DND-41 (cell line): ENCODE measurements at regions not wholly inside any gene's neighbourhood (a gene's known extent, or its start where the extent isn't known, plus 50 kb on each side); places are given as distances from the start of the nearest gene placed in this dataset.

Experiments
- ATAC-seq: fragments of 200-7000 bp; cut with Tn5 transposase; 3 replicates; pipeline ENCODE4 v1.9.1; 2021; ENCODE audit warnings: low read depth; ENCODE audit not compliant: insufficient read depth
- DNase-seq: peaks from one replicate; pipeline ENCODE4 v3.0.0-alpha.2; 2020
- H2AFZ ChIP-seq: 2 replicates; pipeline ENCODE4 v1.6.0; 2012; ENCODE audit warnings: low read depth, low read length
- H3K27ac ChIP-seq: 2 replicates; pipeline ENCODE4 v1.5.1; 2012; ENCODE audit warnings: low read length, inconsistent platforms
- H3K27me3 ChIP-seq: fragments of 200-600 bp; sonication (generic); 2 replicates; pipeline ENCODE4 v1.6.0; 2012; ENCODE audit warnings: low read length, mild to moderate bottlenecking, inconsistent platforms; ENCODE audit not compliant: insufficient read depth, poor library complexity
- H3K36me3 ChIP-seq: 2 replicates; pipeline ENCODE4 v1.5.1; 2012; ENCODE audit warnings: low read length, inconsistent platforms; ENCODE audit not compliant: insufficient read depth
- H3K4me1 ChIP-seq: 2 replicates; pipeline ENCODE4 v1.5.1; 2012; ENCODE audit warnings: mild to moderate bottlenecking, low read length; ENCODE audit not compliant: insufficient read depth
- H3K4me2 ChIP-seq: 2 replicates; pipeline ENCODE4 v1.6.0; 2012; ENCODE audit warnings: mild to moderate bottlenecking, moderate library complexity, low read length, inconsistent platforms; ENCODE audit not compliant: insufficient read depth
- H3K4me3 ChIP-seq, 2 experiments: fragments of 200-600 bp in 1 of 2; shearing (Covaris generic) in 1 of 2; 2 replicates each; pipeline ENCODE4 v1.5.1; 2012 to 2016; ENCODE audit warnings: inconsistent platforms in 2 of 2, low read length in 2 of 2, mild to moderate bottlenecking in 2 of 2, low read depth in 1 of 2, moderate library complexity in 1 of 2
- H3K79me2 ChIP-seq: 2 replicates; pipeline ENCODE4 v1.6.0; 2012; ENCODE audit warnings: low read length, inconsistent platforms; ENCODE audit not compliant: insufficient read depth
- H3K9ac ChIP-seq: 2 replicates; pipeline ENCODE4 v1.6.0; 2012; ENCODE audit warnings: low read depth, mild to moderate bottlenecking, inconsistent platforms, low read length, moderate library complexity
- H3K9me3 ChIP-seq: 2 replicates; pipeline ENCODE4 v1.5.1; 2012; ENCODE audit warnings: low read length, moderate library complexity, mild to moderate bottlenecking, inconsistent platforms; ENCODE audit not compliant: insufficient read depth, severe bottlenecking
- H4K20me1 ChIP-seq: 2 replicates; pipeline ENCODE4 v1.6.0; 2012; ENCODE audit warnings: low read length; ENCODE audit not compliant: insufficient read depth
- CTCF ChIP-seq: IDR thresholded peaks from 2 replicates; pipeline ENCODE4 v1.5.1; 2012; ENCODE audit warnings: borderline replicate concordance, low read length, moderate library complexity, mild to moderate bottlenecking; ENCODE audit not compliant: poor library complexity, severe bottlenecking; ENCODE audit errors: extremely low read depth
- EZH2 ChIP-seq: IDR thresholded peaks from 3 replicates; pipeline ENCODE4 v1.6.1; 2012; ENCODE audit warnings: borderline replicate concordance, low read depth, mild to moderate bottlenecking, moderate library complexity, low read length, inconsistent platforms; ENCODE audit not compliant: severe bottlenecking

GRCh38 chr4:116024954-116025708 lies 911.7 kb upstream of the NDST4 start:
- DNase-seq, result no peak
- ATAC-seq, result no peak
- Histone ChIP-seq H2AFZ (no peak overlapping the region), H3K36me3 (no peaks in the 10 kb centered on the region), H3K9ac (no peak overlapping the region), H3K27me3 (no peaks in the 10 kb centered on the region), H3K4me2 (no peak overlapping the region), H3K9me3 (peaks cover 3% of the 10 kb centered on the region), H3K4me1 (no peaks in the 10 kb centered on the region), H3K27ac (no peak overlapping the region), H3K79me2 (no peaks in the 10 kb centered on the region), H3K4me3 (no peak overlapping the region), H4K20me1 (no peaks in the 10 kb centered on the region)
- TF ChIP-seq CTCF (no peak), EZH2 (no peak)

- TF ChIP-seq CTCF, result no peak
- no peak for TF ChIP-seq EZH2
- no peaks in the 10 kb centered on the region for H4K20me1 ChIP-seq
- no peaks in the 10 kb centered on the region for H3K36me3 ChIP-seq
- ATAC-seq, result no peak
- no peak overlapping the region for H2AFZ ChIP-seq
- H3K4me3 ChIP-seq, result no peak overlapping the region
- H3K27me3 ChIP-seq, result no peaks in the 10 kb centered on the region
- peaks cover 21% of the 10 kb centered on the region for H3K9me3 ChIP-seq
- no peak for DNase-seq
- no peaks in the 10 kb centered on the region for H3K79me2 ChIP-seq
- no peak overlapping the region for H3K27ac ChIP-seq
- H3K4me2 ChIP-seq, result no peak overlapping the region
- no peak overlapping the region for H3K9ac ChIP-seq
- H3K4me1 ChIP-seq, result no peaks in the 10 kb centered on the region
Observed at GRCh38 chr4:116023049-116023448, 909.6 kb upstream of the NDST4 start.

- H3K4me1 ChIP-seq, result peaks cover 12% of the 10 kb centered on the region
- H3K4me3 ChIP-seq, result no peak overlapping the region
- H3K4me2 ChIP-seq, result no peak overlapping the region
- H4K20me1 ChIP-seq, result no peaks in the 10 kb centered on the region
- no peak overlapping the region for H3K27ac ChIP-seq
- peaks cover 36% of the 10 kb centered on the region for H3K9me3 ChIP-seq
- H3K9ac ChIP-seq, result no peak overlapping the region
- no peaks in the 10 kb centered on the region for H3K79me2 ChIP-seq
- ATAC-seq, result no peak; the same call in 2 of the 3 replicates
- no peak overlapping the region for H2AFZ ChIP-seq
- no peak for DNase-seq
- H3K36me3 ChIP-seq, result 0 out of 2 replicates have a peak, but pooled peaks cover 4% of the 10 kb centered on the region
- no peaks in the 10 kb centered on the region for H3K27me3 ChIP-seq
- no peak for TF ChIP-seq EZH2
- TF ChIP-seq CTCF, result no peak
Observed at GRCh38 chr4:116020141-116020722, 906.8 kb upstream of the NDST4 start.
